ENCODE measurements at regions not wholly inside any gene's neighbourhood (a gene's known extent, or its start where the extent isn't known, plus 50 kb on each side); places are given as distances from the start of the nearest gene placed in this dataset.

GRCh38 chr3:159150180-159150579, 348.3 kb downstream of the MFSD1 start:
- no peak for TF ChIP-seq CTCF (conservative IDR thresholded peaks at IDR 0.05; ENCODE audit: low read depth in 2 of 2)
- no peak for TF ChIP-seq EZH2 (IDR thresholded peaks at IDR 0.05; ENCODE audit: low read depth, unreplicated experiment)
- TF ChIP-seq JUNB (IDR thresholded peaks at IDR 0.05; ENCODE audit: unreplicated experiment) = no peak
- TF ChIP-seq POLR2AphosphoS5 (IDR thresholded peaks at IDR 0.05; ENCODE audit: low read depth) = no peak
- no peak for TF ChIP-seq EZH2phosphoT487 (IDR thresholded peaks at IDR 0.05; ENCODE audit: unreplicated experiment)
- no peak for TF ChIP-seq ETS1 (IDR thresholded peaks at IDR 0.05)
- TF ChIP-seq REST (IDR thresholded peaks at IDR 0.05; ENCODE audit: unreplicated experiment) = no peak
- TF ChIP-seq ZNF462 (CRISPR knock-in tag; IDR thresholded peaks at IDR 0.05) = no peak
- TF ChIP-seq ZNF331 (CRISPR knock-in tag; IDR thresholded peaks at IDR 0.05; ENCODE audit: low read depth) = no peak
- no peak for TF ChIP-seq CREB1 (CRISPR knock-in tag; IDR thresholded peaks at IDR 0.05; ENCODE audit: low read depth)
- no peak for TF ChIP-seq NANOG (IDR thresholded peaks at IDR 0.05; ENCODE audit: borderline replicate concordance)
- TF ChIP-seq ZNF114 (CRISPR knock-in tag; IDR thresholded peaks at IDR 0.05) = no peak
- no peak for TF ChIP-seq STAT1 (IDR thresholded peaks at IDR 0.05; ENCODE audit: unreplicated experiment)
